Osteocyte (in vitro differentiated cells): ENCODE measurements at regions not wholly inside any gene's neighbourhood (a gene's known extent, or its start where the extent isn't known, plus 50 kb on each side); places are given as distances from the start of the nearest gene placed in this dataset.

Experiments used
- DNase-seq: peaks from one replicate; pipeline ENCODE4 v3.0.0; 2021; ENCODE audit warnings: mixed read lengths; ENCODE audit not compliant: unreplicated experiment; ENCODE audit errors: extremely low spot score
- H3K27ac Mint-ChIP-seq: one replicate; pipeline ENCODE4 v1.8.0; 2021; ENCODE audit warnings: mild to moderate bottlenecking, mixed read lengths; ENCODE audit not compliant: unreplicated experiment
- H3K27me3 Mint-ChIP-seq: one replicate; pipeline ENCODE4 v1.8.0; 2021; ENCODE audit warnings: mixed read lengths; ENCODE audit not compliant: unreplicated experiment
- H3K36me3 Mint-ChIP-seq: one replicate; pipeline ENCODE4 v1.8.0; 2021; ENCODE audit warnings: mixed read lengths; ENCODE audit not compliant: unreplicated experiment
- H3K4me1 Mint-ChIP-seq: one replicate; pipeline ENCODE4 v1.8.0; 2021; ENCODE audit warnings: mixed read lengths; ENCODE audit not compliant: unreplicated experiment
- H3K4me3 Mint-ChIP-seq: one replicate; pipeline ENCODE4 v1.8.0; 2021; ENCODE audit warnings: mild to moderate bottlenecking, moderate library complexity, mixed read lengths; ENCODE audit not compliant: unreplicated experiment
- H3K9me3 Mint-ChIP-seq: one replicate; pipeline ENCODE4 v1.8.0; 2021; ENCODE audit warnings: mixed read lengths; ENCODE audit not compliant: unreplicated experiment
- TF ChIP-seq, protein P1 (sequence below): fragments of 200-600 bp; sonication (generic); IDR thresholded peaks from 2 replicates; pipeline ENCODE4 v1.5.0; 2021; ENCODE audit warnings: antibody characterized with exemption, mild to moderate bottlenecking, moderate library complexity

DNA sequence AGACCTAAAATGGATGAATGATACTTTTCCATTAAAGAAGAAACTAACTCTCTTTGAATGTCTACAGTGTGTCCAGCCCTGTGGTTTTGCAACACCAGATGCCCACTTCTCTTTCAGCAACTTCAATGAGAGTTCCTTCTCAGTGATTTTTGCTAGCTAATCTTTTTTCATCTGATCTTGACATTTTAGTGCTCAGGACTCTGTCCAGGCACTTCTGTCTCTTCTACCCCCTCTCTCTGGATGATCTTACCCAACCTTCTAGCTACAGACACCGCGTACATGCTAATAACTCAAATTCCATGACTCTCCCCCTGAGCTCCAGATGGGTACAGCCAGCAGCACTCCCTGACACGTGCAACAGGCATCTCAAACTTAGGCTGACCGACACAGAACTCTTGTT, 161.1 kb upstream of the FOXN3 start:
- peaks cover 4% of the 10 kb centered on the region for H3K9me3 Mint-ChIP-seq

DNA sequence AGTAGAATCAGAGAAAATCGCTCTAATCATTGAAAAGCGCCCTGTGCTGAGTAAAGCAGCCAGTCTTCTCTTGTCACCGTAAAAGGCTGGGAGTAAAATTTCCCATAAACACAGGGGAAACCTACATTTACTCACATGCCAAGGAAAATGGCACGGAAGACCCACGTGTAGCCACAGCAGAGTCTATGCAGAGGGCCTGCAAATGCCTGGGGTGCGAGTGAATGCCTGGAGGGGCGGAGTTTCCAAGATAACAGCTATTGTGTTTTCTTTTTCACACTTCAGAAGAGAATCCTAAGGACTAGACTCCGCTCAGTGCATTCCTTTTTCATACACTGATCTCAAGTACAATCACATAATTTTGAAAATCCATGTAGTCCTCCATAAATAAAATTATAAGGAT, 159.9 kb upstream of the FOXN3 start:
- peak; percentile 48 for DNase-seq
- H3K9me3 Mint-ChIP-seq = peaks cover under 1% of the 10 kb centered on the region
- peaks cover 21% of the 10 kb centered on the region for H3K36me3 Mint-ChIP-seq
- H3K4me3 Mint-ChIP-seq = no peak overlapping the region
- TF ChIP-seq, protein P1, sequence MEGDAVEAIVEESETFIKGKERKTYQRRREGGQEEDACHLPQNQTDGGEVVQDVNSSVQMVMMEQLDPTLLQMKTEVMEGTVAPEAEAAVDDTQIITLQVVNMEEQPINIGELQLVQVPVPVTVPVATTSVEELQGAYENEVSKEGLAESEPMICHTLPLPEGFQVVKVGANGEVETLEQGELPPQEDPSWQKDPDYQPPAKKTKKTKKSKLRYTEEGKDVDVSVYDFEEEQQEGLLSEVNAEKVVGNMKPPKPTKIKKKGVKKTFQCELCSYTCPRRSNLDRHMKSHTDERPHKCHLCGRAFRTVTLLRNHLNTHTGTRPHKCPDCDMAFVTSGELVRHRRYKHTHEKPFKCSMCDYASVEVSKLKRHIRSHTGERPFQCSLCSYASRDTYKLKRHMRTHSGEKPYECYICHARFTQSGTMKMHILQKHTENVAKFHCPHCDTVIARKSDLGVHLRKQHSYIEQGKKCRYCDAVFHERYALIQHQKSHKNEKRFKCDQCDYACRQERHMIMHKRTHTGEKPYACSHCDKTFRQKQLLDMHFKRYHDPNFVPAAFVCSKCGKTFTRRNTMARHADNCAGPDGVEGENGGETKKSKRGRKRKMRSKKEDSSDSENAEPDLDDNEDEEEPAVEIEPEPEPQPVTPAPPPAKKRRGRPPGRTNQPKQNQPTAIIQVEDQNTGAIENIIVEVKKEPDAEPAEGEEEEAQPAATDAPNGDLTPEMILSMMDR = no peak
- peaks cover 24% of the 10 kb centered on the region for H3K4me1 Mint-ChIP-seq
- H3K27me3 Mint-ChIP-seq = no peaks in the 10 kb centered on the region
- peak overlapping the region; percentile 66 for H3K27ac Mint-ChIP-seq

More for the DNA sequence above, 161.1 kb upstream of the FOXN3 start:
- Mint-ChIP-seq H3K36me3 (peaks cover 21% of the 10 kb centered on the region), H3K4me1 (peaks cover 25% of the 10 kb centered on the region), H3K27me3 (no peaks in the 10 kb centered on the region), H3K27ac (no peak overlapping the region), H3K4me3 (no peak overlapping the region)
- TF ChIP-seq, protein P1 = no peak
- DNase-seq = peak; percentile 21

DNA sequence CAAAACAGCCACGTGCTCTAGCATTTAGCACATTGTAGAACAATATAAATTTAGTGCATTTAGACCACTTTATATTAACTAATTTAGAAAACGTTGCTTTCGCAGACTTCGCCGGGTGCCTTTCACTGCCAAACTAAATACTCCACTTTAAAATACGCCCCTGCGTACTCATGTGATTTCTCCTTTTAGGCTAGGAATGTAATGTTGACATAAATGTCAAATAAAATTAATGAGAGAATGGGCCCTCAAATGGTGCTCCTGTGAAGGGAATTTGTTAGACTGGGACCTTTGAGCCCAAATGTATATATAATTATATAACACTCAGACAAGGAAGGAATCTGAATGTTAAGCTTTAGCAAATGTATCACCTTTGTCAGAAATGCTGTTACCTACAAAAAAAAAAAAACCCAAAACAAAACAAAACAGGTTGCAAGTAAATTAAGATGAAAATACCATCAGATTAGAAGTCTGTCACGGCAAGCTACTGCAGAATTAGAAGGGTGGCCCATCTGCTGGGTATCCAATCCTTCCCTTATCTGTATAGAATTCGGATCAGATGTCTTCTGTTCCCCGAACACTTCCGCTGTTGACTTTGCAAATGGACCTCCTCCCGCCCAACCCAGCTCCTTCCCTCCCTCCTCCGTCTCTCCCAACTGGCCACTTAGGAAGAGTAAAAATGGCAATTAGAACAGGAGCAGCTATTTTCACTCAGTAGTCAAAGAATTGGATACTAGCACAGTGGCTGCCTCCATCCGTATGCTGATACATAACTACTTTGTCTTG, 159.3 kb upstream of the FOXN3 start:
- TF ChIP-seq, protein P1 = no peak
- DNase-seq = peak; percentile 13
- Mint-ChIP-seq H3K9me3 (no peaks in the 10 kb centered on the region), H3K27ac (peak overlapping the region; percentile 66), H3K4me3 (no peak overlapping the region), H3K27me3 (no peaks in the 10 kb centered on the region), H3K4me1 (peaks cover 24% of the 10 kb centered on the region), H3K36me3 (peaks cover 15% of the 10 kb centered on the region)

DNA sequence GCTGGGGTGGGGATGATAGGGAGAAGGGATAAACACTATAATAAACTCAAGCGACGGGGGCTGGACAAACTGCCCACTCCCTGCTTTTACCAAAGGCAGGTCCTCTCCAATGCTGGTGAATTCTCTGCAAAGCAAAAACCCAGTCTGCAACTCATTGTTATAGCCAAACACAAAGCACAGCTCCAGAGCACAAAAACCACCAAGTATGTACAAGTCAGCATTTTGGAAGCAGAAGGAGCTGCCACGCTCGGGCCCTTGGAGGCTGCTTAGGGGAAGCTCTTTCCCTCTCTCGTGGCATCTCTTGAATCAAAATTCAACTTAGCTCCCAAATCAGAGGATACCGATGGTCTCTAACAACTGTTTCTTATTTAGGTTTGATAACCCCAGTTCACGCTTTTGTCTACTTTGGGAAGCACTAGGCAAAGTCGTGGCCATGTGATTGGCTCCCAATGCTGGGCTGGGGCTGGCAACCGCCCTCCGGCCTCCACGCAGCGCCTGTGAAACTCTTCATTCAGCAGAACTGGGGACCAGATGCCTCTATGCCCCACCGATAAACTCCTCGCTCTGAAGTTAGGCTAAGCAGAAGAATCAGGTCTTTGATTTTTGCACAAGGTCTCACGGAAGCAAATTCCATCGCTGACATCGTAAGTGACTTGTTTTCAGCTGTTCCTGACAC, 158.5 kb upstream of the FOXN3 start:
- no peak overlapping the region for H3K4me3 Mint-ChIP-seq
- no peaks in the 10 kb centered on the region for H3K9me3 Mint-ChIP-seq
- TF ChIP-seq, protein P1 = no peak
- DNase-seq = peak; percentile 69
- H3K27me3 Mint-ChIP-seq = no peaks in the 10 kb centered on the region
- H3K4me1 Mint-ChIP-seq = peaks cover 24% of the 10 kb centered on the region
- no peak overlapping the region for H3K27ac Mint-ChIP-seq
- H3K36me3 Mint-ChIP-seq = peaks cover 10% of the 10 kb centered on the region

DNA sequence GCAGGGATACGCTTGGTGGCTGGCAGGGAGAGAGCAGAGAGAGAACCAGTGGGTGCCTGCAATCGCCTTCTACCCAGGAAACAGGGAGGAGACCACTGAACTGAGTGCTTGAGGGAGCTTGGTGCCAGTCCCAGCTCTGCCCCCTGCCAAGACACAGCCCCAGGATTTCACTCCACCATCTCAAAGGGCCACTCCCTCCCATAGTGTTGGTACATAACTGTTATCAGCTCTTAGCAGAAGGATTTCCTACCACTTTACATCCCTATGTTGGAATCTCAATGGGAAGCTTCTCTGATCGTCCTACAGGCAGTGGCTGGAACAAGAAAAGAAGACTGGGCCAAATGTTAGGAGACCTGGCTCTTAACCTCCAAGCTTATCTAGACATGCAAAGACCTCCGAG, 157.4 kb upstream of the FOXN3 start:
- Mint-ChIP-seq H3K4me3 (no peak overlapping the region), H3K36me3 (peaks cover 10% of the 10 kb centered on the region), H3K9me3 (no peaks in the 10 kb centered on the region), H3K27ac (no peak overlapping the region), H3K4me1 (peaks cover 24% of the 10 kb centered on the region), H3K27me3 (no peaks in the 10 kb centered on the region)
- DNase-seq = peak; percentile 36
- TF ChIP-seq, protein P1 = no peak
